ENCODE measurements at regions not wholly inside any gene's neighbourhood (a gene's known extent, or its start where the extent isn't known, plus 50 kb on each side); places are given as distances from the start of the nearest gene placed in this dataset.

DNA sequence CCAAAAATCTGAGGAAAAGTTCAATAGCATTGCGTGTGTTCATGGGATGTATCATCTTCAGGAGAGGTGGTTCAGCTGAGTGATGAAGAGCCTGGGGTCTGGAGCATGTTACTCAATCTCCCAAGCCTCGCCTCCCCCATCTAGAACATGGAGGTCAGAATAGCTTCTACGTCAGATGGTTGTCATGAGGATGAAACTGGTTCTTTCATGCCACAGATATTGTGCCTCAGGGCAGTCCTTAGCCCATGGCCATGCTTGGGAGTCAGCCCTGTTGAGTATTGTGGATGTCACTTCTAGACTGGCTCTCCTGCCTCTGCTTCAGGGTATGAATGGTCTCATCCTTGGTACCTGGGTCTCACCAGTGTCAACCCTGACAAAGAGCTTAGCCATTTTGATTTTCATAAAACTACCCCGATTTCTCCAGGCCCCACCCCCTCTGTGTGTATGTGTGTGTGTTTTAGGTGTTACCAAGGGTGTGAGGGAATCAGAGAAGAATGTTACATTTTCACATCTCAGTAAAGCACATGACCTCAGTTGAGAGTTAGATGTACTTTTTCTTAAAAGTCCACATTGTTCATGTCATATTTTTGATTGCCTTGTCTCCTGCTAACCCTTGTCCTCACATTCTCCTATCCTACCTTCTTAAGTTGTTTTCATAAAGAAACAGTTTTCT is 97.8 kb upstream of the CD180 start:
- H3K4me3 ChIP-seq (ENCODE audit: low read length) = no peak overlapping the region
- H3K79me2 ChIP-seq (ENCODE audit: control insufficient read depth, low read length) = no peaks in the 10 kb centered on the region
- no peaks in the 10 kb centered on the region for H3K27me3 ChIP-seq (ENCODE audit: control insufficient read depth, low read length)
- no peak overlapping the region for H3K4me2 ChIP-seq (ENCODE audit: low read length)
- no peaks in the 10 kb centered on the region for H3F3A ChIP-seq (ENCODE audit: control insufficient read depth, insufficient read depth)
- H4K20me1 ChIP-seq (ENCODE audit: control insufficient read depth, insufficient read depth, low read depth, low read length) = no peaks in the 10 kb centered on the region
- no peaks in the 10 kb centered on the region for H3K4me1 ChIP-seq (ENCODE audit: control insufficient read depth, low read length)
- H3K27ac ChIP-seq (ENCODE audit: low read depth, low read length) = no peak overlapping the region
- TF ChIP-seq CTCF (IDR thresholded peaks at IDR 0.05; ENCODE audit: low read depth, low read length, poor library complexity, severe bottlenecking) (no peak), EZH2phosphoT487 (IDR thresholded peaks at IDR 0.05; ENCODE audit: borderline replicate concordance, low read length) (no peak)
- no peaks in the 10 kb centered on the region for H3K36me3 ChIP-seq (ENCODE audit: control insufficient read depth, low read length)
- no peaks in the 10 kb centered on the region for H3K9me2 ChIP-seq (replicated peaks; ENCODE audit: control insufficient read depth, low read length)
- H3K9me3 ChIP-seq (ENCODE audit: control insufficient read depth, insufficient read depth, low read length) = no peaks in the 10 kb centered on the region

DNA sequence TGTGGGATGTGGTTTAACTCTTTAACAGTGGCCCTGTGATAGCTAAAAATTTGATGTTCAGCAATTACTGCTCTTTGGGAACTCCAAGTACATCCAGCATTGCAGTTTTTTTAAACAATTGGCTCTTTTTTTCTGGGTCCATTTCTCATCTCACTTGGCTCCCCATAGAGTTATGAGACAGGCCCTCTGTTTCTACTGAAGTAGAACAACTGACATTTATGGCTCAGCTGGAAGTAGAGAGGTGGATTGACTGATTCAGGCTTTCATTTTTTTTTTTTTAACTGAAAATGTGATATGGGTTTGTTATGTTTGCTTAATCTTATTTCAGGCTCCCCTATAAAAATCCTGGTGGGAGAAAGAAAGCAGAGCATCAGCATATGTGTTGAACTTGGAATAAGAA is 96.6 kb upstream of the CD180 start:
- no peak overlapping the region for H3K27ac ChIP-seq (ENCODE audit: low read depth, low read length)
- H3K4me2 ChIP-seq (ENCODE audit: low read length) = no peak overlapping the region
- H3K4me3 ChIP-seq (ENCODE audit: low read length) = no peak overlapping the region
- no peaks in the 10 kb centered on the region for H3K4me1 ChIP-seq (ENCODE audit: control insufficient read depth, low read length)
- no peaks in the 10 kb centered on the region for H3K9me3 ChIP-seq (ENCODE audit: control insufficient read depth, insufficient read depth, low read length)
- H3F3A ChIP-seq (ENCODE audit: control insufficient read depth, insufficient read depth) = no peaks in the 10 kb centered on the region
- H3K9me2 ChIP-seq (replicated peaks; ENCODE audit: control insufficient read depth, low read length) = no peaks in the 10 kb centered on the region
- no peak for TF ChIP-seq EZH2phosphoT487 (IDR thresholded peaks at IDR 0.05; ENCODE audit: borderline replicate concordance, low read length)
- no peak for TF ChIP-seq CTCF (IDR thresholded peaks at IDR 0.05; ENCODE audit: low read depth, low read length, poor library complexity, severe bottlenecking)
- H3K27me3 ChIP-seq (ENCODE audit: control insufficient read depth, low read length) = no peaks in the 10 kb centered on the region
- H3K79me2 ChIP-seq (ENCODE audit: control insufficient read depth, low read length) = no peaks in the 10 kb centered on the region
- H3K36me3 ChIP-seq (ENCODE audit: control insufficient read depth, low read length) = no peaks in the 10 kb centered on the region
- H4K20me1 ChIP-seq (ENCODE audit: control insufficient read depth, insufficient read depth, low read depth, low read length) = no peaks in the 10 kb centered on the region

DNA sequence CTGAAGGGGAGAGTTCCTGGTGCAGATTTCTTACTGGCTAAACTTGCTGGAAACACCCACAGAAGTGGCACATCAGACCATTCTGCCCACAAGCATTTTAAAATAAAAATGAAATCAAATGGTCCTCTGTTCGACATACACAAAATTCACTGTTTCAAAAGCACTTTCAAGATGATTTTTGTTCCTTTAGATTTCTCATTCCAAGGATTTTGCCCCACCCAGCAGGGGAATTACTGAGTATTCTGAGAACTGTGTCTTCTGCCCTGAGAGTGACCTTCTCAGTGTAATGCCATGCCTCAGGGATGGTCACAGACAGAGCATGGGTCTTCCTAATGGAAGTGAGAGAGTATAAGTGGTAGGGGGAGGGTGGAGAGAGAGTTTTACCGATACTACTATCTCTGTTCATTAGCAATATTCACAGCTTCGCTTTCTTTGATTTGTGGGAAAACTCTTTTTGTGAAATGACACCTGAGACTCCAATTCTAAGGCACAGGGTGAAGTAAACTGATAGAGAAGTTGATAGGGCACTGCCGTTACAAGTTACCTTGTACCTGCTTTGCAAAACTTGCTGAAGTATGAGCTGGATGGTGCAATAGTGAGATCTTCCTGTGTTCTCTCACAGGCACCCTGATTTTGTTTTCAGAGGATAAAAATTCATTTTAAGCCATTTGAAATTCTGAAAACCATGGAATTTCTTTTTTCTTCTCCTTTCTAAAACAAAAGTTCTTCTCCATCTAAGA is 95.8 kb upstream of the CD180 start:
- Histone ChIP-seq H3K9me3 (ENCODE audit: control insufficient read depth, insufficient read depth, low read length) (no peaks in the 10 kb centered on the region), H3K4me1 (ENCODE audit: control insufficient read depth, low read length) (no peaks in the 10 kb centered on the region), H3K4me2 (ENCODE audit: low read length) (no peak overlapping the region), H3K27ac (ENCODE audit: low read depth, low read length) (no peak overlapping the region), H4K20me1 (ENCODE audit: control insufficient read depth, insufficient read depth, low read depth, low read length) (no peaks in the 10 kb centered on the region), H3K9me2 (replicated peaks; ENCODE audit: control insufficient read depth, low read length) (no peaks in the 10 kb centered on the region), H3K79me2 (ENCODE audit: control insufficient read depth, low read length) (no peaks in the 10 kb centered on the region), H3K36me3 (ENCODE audit: control insufficient read depth, low read length) (no peaks in the 10 kb centered on the region), H3F3A (ENCODE audit: control insufficient read depth, insufficient read depth) (no peaks in the 10 kb centered on the region), H3K4me3 (ENCODE audit: low read length) (no peak overlapping the region), H3K27me3 (ENCODE audit: control insufficient read depth, low read length) (no peaks in the 10 kb centered on the region)
- TF ChIP-seq EZH2phosphoT487 (IDR thresholded peaks at IDR 0.05; ENCODE audit: borderline replicate concordance, low read length) (no peak), CTCF (IDR thresholded peaks at IDR 0.05; ENCODE audit: low read depth, low read length, poor library complexity, severe bottlenecking) (no peak)

Data from DOHH2 (cell line).